NCI-H2196 (cell line): ENCODE measurements at regions not wholly inside any gene's neighbourhood (a gene's known extent, or its start where the extent isn't known, plus 50 kb on each side); places are given as distances from the start of the nearest gene placed in this dataset.
"Not testable (repeated sequence)": the region's sequence is repeated elsewhere in the genome, so short reads cannot be mapped to it uniquely, and the experiment has no call there.

Experiments used
- DNase-seq: peaks from one replicate; lab custom pipeline; 2025; ENCODE audit not compliant: unreplicated experiment; lab: John Stamatoyannopoulos, UW

DNA sequence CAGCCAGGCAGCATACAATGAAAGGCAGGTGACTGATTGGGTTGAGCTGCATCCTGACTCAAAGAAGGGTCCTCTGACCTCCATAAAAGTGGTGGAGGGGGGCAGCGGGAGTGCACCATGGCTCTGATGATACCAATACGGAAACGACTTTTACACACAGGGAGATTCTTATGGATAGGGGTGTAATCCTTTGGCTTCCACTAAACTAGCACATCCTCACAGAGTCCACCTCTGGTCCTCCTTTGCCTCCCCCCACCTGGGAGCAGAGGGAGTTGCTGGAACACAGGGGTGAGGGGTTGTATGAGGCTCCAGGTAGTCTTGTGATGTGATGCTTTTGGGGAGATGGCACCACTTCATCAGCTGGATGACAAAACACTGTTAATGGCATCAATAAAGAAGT is 361.0 kb downstream of the BARHL2 start:
- DNase-seq, result no peak

DNA sequence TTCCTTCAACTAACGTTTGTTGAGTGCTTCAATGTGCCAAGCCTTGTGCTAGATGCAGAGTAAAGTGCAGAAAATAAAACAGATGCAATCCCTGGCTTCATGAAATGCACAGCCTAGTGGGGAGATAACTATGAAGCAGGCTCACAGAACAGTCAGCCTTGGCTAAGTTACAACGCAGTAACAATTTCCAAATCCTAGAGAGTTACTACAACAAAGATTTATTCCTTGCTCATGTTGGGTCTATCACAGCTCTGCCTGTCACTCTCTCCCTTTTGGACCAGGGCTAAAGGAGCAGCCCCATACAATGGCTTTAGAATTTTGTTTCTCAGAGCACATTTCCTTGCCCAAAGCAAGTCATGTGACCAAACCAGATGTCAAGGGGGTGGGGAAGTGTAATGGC is 359.8 kb downstream of the ZNF326 start:
- no peak for DNase-seq

DNA sequence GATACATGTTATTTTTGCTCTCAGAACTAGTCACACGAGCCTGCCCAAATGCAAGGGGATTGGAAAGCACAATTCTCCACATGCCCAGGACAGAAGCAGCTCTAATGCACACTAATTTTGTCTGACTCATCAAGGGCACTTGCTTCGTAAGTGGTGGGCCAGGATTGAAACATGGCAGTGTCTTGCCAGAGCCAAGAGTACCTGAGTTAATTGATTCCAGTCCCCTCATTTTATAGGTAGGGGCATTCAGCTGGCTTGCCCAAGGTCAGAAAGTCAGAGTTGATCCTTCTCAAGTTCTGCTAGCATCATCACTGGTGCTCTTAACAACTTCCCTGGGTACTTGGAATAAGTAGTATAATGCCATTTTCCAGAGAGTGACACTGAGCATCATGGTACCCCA is 356.1 kb downstream of the ZNF326 start:
- DNase-seq, result no peak

DNA sequence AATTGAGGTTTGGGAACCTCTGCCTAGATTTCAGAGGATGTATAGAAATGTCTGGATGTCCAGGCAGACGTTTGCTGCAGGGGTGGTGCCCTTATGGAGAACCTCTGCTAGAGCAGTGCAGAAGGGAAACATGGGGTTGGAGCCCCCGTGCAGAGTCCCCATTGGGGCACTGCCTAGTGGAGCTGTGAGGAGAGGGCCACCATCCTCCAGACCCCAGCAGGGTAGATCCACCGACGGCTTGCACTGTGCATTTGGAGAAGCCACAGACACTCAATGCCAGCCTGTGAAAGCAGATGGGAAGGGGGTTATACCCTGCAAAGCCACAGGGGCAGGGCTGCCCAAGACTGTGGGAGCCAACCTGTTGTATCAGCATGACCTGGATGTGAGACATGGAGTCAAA is 354.6 kb downstream of the ZNF326 start:
- no peak for DNase-seq

DNA sequence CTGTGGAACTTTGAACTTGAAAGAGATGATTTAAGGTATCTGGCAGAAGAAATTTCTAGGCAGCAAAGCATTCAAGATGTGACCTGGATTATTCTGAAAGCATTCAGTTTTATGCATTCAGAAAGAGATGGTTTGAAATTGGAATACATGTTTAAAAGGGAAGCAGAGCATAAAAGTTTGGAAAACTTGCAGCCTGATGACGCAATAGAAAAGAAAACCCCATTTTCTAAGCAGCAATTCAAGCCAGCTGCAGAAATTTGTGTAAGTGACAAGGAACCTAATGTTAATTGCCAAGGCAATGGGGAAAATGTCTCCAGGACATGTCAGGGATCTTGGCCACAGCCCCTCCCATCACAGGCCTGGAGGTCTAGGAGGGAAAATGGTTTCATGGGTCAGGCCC is 354.0 kb downstream of the ZNF326 start:
- no peak for DNase-seq

DNA sequence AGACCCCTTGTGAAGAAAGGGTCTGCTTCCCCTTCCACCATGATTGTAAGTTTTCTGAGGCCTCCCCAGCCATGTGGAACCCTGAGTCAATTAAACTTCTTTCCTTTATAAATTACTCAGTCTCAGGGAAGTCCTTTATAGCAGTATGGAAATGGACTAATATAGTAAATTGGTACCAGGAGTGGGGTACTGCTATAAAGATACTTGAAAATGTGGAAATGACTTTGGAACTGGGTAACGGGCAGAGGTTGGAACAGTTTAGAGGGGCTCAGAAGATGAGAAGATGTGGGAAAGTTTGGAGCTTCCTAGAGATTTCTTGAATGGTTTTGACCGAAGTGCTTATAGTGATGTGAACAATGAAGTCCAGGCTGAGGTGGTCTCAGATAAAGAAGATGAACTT is 353.5 kb downstream of the ZNF326 start:
- not testable (repeated sequence) for DNase-seq

DNA sequence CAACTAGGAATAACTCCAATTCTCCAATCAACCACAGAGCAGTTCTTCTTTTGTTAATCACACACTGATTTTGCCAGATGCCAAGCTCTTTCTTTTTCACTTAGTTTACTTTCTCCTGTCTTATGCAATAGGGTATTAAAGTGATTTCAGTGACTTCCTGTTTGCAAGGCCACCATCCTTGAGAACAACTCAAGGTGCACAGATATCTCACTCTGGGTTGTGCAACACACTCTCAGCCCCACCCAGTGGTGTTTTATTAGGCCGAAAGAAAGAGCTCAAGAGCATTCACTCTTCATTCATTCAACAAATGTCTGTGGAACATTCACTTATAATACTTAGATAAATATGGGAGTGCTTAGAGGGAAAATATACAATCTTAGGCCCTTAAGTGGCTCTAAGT is 352.5 kb downstream of the ZNF326 start:
- DNase-seq, result no peak

DNA sequence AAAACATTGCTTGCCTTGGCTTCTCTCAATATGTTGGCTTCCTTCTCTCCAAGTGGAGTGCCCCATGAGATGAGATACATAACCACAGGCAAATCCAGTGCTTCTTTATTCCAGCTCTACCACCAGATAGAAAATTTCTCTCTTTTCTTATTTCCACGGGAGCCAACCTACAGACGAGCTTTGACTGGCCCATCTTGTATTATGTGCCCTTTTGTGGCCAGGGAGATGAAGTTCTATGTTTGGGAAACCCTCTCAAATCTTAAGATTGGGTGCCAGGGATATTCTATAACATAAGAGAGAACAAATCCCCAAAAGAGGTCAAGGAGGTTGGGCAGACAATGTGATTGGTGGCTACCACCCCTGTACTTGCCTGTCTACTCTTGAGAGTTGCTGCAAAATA is 351.8 kb downstream of the ZNF326 start:
- no peak for DNase-seq

DNA sequence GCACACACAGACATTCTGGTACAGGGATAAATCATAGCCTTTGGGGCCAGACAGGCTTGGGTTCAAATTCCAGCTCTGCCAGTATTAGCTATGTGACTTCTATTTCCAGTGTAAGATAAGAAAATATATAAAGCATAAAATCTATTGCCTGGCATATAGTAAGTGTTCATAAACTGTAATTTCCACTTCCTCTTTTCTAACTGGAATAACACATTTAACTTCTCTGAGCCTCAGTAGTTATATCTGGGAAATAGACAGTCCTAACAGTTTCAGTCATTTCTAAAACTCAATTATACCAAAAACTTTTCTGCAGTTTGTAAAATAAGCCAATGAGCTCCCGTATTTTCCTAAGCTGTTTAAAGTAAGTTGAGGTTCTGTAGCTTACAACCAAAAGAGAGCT is 351.4 kb downstream of the ZNF326 start:
- no peak for DNase-seq

DNA sequence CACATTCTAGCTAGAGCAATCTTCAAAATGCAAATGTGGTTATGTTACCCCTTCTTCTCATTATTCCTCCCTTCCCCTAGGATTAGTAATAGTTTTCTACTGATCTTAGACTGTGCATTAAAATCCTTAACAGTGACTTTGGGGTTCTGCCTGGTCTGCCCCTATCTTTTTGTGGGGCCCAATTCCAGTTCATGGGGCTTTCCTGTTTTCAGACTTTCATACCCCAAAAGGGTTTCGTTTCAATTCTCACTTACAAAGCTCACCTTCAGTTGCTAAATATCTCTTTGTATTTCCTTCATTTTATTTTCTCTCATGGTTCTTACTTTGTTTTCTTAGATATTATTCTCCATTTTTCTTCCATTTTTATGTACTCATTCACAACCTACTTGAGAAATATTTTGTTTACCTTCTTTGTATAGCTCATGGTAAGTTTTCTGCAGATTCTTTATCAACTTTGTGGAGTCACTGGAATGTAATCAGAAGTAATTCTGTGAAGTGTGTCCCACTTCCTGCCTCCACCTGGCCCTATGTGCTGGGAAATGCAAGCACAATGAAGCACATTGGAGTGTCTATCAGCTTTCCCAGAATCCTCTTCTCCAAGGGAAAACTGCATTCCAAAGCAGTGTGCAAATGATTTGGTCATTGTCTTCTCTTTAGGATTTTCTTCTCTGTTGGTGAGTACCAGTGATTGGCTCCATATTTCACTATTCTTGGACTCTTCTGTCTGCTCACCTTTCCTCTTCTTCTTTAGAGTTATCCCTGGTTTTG is 350.2 kb downstream of the ZNF326 start:
- DNase-seq, result no peak

DNA sequence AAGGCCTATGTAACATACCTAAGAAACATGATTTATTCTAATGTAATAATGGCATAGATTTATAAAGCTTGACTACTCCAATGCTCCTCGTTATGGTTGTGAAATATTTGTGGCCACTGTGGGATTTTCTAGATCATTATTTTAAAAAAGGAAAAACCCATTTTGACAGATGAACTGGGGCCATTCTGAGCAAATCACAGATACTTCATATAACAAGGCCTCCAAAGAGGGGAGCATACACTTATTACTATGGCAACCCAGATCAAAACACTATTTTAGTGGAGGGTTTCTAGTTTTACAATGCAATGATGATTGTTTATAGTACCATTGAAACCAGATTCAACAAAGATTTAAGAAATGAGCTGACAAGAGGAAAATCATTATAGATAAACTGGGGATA is 346.6 kb downstream of the ZNF326 start:
- DNase-seq, result no peak

DNA sequence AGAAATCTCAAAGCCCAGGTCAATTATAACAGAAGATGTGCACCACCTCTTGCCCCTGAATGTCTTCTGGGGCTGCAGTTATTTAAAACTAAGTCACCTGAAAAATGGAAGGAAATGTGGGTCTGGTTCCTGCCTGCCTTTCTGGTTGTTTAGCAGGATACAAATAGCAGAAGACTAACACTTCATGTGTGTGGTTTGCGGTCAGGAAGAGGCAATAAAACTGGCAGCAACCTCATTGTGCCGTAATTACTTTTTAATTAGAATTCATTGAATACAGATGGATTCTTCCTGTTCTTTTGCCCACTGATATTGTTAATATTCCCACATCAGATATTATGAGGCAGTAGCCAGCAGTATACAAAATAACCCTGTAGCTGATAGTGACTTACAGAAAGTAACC is 345.7 kb downstream of the ZNF326 start:
- DNase-seq, result no peak

DNA sequence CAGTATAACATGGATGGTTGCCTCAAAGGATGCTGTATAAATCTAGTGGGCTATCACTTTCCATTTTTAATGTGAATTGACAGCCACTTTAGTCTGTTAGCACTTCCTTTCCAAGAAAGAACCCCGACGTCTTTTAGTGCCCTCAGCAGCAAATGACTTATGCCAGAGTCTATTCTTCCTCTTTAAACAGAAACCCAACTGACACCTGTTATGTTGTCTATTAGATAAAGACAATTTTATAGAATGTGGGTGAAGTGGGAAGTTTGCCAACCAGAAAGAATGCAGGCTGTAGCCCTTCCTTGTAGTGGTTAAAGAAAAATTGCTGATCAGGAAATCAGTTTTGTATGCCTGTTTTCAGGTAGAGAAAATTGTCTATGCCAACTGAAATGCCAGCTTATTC is 344.9 kb downstream of the ZNF326 start:
- DNase-seq, result no peak

DNA sequence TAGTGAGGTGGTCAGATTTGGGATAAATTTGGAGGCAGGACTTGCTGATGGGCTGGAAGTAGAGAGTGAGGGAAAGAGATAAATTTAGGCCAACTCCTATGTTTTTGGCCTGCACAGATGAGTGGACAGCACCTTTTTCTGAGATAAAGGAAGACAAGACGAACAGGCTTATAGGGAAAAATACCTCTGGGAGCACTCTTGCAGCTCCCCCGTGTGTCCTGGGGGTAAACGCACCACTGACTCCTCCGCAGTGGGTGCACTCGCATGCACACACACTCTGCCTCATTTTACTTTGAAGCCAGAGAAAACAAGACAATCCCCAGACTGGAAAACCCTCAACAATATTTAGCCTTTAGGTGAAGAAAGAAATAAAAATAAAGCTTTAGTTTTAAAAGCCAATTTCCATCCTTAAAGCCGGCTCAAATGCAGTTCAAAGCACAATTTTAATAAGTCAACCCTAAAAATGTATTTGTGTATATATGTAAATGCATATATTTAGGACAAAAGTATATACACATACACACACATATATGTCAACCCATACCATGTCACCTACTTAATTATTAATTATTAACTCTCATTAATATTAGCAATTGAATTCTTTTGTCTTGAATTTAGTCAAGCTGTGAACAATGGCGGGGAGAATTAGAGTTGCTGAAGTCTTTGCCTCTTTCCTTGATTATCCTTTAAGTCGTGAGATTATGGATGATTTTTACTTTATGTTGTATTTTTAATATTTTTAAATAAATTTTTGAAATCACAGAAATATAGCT is 341.8 kb downstream of the ZNF326 start:
- DNase-seq, result no peak

DNA sequence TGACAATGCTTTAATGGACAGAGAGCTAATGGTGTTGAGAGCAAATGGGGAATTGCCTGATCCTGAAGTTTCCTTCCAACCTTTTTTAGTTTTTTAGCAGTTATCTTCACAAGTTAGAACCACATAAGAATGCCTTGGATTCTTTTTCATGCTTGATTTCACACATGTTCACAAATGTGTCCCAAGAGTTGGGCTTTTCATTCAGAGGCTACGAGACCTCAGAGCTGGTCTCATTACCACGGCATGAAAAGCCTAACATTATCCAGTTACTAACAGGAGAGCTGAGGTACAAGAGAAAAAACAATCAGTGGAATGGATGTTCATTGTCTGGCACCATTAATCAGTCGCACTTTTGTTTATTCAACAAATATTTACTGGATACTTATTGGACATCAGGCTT is 340.6 kb downstream of the ZNF326 start:
- no peak for DNase-seq

DNA sequence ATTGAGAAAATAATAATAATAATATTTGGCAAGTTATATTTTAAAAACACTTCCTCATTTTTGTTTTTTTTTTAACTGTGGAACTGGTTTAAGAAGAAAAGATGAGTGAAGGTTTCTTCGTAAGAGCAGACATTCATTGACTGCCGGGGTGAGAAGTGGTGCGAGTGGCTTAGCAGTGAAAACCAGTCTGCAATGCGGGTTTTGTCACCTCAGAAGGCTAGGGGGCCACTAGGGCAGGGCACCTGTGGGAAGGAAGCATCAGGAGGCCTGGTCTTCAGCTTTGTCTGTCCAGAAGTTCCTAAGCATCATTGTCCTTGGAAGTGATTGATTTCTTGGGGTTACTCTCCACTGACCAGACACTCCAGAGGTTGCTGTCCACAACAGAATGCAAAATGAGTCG is 339.2 kb downstream of the ZNF326 start:
- DNase-seq, result no peak

DNA sequence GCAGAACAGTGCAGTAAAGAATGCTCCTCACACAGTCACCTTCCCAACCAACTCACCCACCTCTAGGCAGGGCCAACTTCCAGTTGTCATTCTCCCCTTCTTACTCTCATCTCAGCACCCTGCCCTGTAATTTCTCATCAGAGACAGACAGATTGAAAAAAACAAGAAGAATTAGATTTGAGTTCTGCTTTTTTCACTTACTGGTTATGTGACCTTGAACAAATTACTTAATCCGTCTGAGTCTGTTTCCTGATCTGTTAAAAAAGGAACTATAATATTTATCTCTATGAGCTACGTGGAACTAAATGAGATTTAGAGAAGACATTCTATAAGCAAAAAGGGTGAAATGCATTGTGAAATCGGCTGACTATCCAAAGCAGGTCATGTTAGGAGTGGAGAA is 330.3 kb downstream of the ZNF326 start:
- DNase-seq, result no peak

DNA sequence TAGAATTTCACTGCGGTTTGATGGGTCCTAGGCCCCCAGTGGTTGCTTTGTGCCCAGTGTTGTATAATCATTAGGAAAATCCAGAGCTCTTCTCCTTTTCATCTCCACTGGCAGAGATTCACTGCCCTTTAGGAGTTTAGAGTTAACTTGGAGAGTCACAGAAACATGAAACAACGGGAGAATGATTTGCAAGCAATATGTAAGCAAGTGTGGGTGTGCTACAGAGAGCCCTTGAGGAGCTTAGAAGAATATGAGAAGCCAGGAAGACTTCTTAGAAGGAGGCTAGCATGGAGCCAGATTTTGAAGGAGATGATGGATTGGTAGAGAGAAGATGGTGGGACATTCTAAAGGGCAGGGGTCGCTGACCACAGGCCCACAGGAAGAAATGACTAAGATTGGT is 327.3 kb downstream of the ZNF326 start:
- DNase-seq, result no peak

DNA sequence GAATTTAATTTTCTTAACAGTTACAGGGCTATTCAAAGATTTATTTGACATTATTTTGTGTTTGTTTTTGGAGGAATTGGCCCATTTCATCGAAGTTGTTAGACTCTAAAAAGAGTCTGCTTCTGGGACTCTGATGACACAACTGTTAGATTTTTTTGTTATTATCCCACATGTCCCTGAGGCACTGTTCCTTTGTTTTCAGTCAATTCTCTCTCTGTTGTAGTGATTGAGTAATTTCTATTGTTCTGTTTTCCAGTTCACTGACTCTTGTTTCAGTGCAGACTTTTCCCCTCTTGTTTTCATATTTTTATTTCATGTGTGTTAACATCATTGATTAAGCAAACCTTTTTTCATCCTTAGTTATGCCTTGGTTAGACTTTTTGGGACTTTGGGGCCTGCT is 325.0 kb downstream of the ZNF326 start:
- DNase-seq, result no peak

DNA sequence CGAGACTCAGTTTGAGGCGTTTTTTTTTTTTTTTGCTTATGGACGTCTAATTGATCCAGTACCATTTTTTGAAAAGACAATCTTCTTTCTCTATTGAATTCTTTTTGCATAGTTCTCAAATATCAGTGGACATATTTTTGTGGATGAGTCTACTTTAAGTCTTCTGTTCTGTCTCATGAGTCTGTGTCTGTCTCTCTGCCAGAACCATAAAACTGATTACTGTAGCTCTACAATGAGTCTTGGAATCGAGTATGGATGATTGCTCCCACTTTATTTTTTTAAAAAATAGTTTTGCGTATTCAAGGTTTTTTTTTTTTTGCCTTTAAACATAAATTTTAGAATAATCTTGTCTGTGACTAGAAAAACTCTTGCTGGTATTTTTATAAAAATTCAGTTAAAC is 323.5 kb downstream of the ZNF326 start:
- DNase-seq, result no peak

DNA sequence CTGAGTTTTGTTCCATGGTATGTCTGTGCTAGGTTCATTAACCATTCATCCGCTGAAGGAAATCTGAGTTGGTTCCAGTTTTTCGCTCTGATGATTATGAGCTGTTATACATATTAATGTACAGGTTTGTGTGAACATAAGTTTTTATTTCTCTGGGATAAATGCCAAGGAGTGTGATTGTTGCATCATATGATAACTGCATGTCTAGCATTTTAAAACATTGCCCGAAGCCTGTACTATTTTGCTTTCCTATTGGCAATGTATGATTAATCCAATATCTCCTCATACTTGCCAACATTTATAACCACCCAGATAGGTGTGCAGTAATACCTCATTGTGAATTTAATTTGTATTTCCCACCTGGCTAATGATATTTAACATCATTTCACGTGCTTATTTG is 322.7 kb downstream of the ZNF326 start:
- DNase-seq, result no peak

DNA sequence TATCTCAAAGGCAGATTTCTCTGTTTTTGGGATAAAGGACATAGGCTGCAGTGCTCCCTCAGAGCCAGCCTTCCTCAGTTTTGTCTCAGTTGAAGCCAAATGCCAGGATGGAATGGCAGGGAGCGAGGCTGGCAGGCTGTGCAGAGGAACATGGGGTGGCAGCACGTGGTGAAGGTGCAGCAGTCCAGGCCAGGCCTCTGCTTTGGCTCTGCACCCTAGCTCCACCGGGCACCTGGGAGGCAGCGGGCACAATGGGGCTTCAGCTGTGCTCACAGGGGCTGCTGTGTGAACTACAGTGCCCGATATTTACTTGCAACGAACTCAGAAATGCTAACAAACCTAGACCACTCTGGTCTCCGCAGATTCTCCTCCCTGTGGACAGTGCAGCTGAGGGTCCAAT is 319.6 kb downstream of the ZNF326 start:
- DNase-seq, result no peak

DNA sequence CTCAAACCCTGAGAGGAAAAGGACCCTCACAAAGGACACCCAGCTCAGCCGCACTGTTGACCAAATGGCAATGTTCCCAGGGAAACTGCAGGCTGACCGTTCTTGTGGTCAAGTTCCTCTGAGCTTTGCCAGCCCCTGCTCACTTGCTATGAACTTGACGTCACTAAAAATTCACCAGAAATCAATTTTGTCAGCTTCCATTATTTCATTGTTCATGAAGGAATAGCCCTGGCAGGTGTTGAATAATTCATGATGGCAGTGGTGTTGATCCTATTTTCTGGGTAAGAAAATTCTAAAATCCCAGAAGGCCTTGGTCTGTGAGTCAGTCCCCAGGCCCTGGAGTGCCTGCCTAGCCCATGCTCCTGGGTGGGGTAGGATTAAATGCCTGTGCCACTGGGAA is 318.9 kb downstream of the ZNF326 start:
- no peak for DNase-seq
